K562 (cell line): ENCODE measurements at regions not wholly inside any gene's neighbourhood (a gene's known extent, or its start where the extent isn't known, plus 50 kb on each side); places are given as distances from the start of the nearest gene placed in this dataset.

Experiments used
- CTCF ChIP-seq, 3 experiments: IDR thresholded peaks in 2 of 3; conservative IDR thresholded peaks in 1 of 3; 2 replicates each; pipeline ENCODE4 v1.5.1; 2011 to 2012; ENCODE audit warnings: low read length in 3 of 3, mild to moderate bottlenecking in 3 of 3, control low read depth in 2 of 3, improper control_type of control experiment in 1 of 3, inconsistent platforms in 1 of 3, low read depth in 1 of 3, mixed read lengths in 1 of 3, moderate library complexity in 1 of 3; ENCODE audit not compliant: insufficient read depth in 2 of 3
- EP300 ChIP-seq: IDR thresholded peaks from 2 replicates; pipeline ENCODE4 v1.6.1; 2012; ENCODE audit warnings: low read length, improper control_type of control experiment
- GTF2B ChIP-seq: IDR thresholded peaks from 2 replicates; pipeline ENCODE4 v1.6.1; 2011; ENCODE audit not compliant: insufficient read length; ENCODE audit errors: extremely low read depth
- NKRF ChIP-seq: fragments of 450-650 bp; IDR thresholded peaks from 2 replicates; pipeline ENCODE4 v1.6.1; 2016; ENCODE audit warnings: borderline replicate concordance
- PPARD ChIP-seq: fragments of 250-450 bp; sonication (Bioruptor Pico); IDR thresholded peaks from 2 replicates; pipeline ENCODE4 v1.8.0; 2022; ENCODE audit warnings: inconsistent platforms, mild to moderate bottlenecking, moderate library complexity
- REST ChIP-seq, 2 experiments: fragments of 450-650 bp; formaldehyde crosslinking in 1 of 2; IDR thresholded peaks; 2 replicates each; pipeline versions ENCODE4 v1.4.0 to v1.6.1; 2014 to 2020; ENCODE audit warnings: mild to moderate bottlenecking in 2 of 2, borderline replicate concordance in 1 of 2, low read depth in 1 of 2
- RUNX1 ChIP-seq: sonication (generic); IDR thresholded peaks from 2 replicates; pipeline ENCODE4 v1.6.1; 2016; ENCODE audit warnings: antibody characterized with exemption, low read depth
- SIRT6 ChIP-seq: IDR thresholded peaks from one replicate; pipeline ENCODE4 v1.6.1; 2012; ENCODE audit warnings: low read depth, mild to moderate bottlenecking, control low read depth, inconsistent platforms, low read length, moderate library complexity
- ZKSCAN8 ChIP-seq: fragments of 200-800 bp; sonication (Bioruptor generic); IDR thresholded peaks from 2 replicates; pipeline ENCODE4 v1.6.1; 2016; ENCODE audit warnings: missing genetic modification characterization, missing compliant biosample characterization
- ZNF76 ChIP-seq: fragments of 250-450 bp; sonication (Bioruptor Pico); IDR thresholded peaks from 2 replicates; pipeline ENCODE4 v1.4.0; 2020; ENCODE audit warnings: mild to moderate bottlenecking, moderate library complexity, borderline replicate concordance
- ZNF766 ChIP-seq: fragments of 200-800 bp; sonication (Bioruptor generic); conservative IDR thresholded peaks from 2 replicates; pipeline ENCODE4 v1.6.1; 2016; ENCODE audit warnings: missing genetic modification characterization, missing compliant biosample characterization
- ZNF79 ChIP-seq: fragments of 250-450 bp; sonication (Bioruptor Pico); IDR thresholded peaks from 2 replicates; pipeline ENCODE4 v1.4.0; 2020; ENCODE audit warnings: low read depth, mild to moderate bottlenecking, moderate library complexity
- TF ChIP-seq, protein P1 (sequence below): sonication (generic); formaldehyde crosslinking; IDR thresholded peaks from 2 replicates; pipeline ENCODE4 v1.9.0; 2022; ENCODE audit warnings: mild to moderate bottlenecking, missing genetic modification reagents

GRCh38 chr10:78852466-78853240 lies 216.1 kb upstream of the ZMIZ1 start (continued):
- TF ChIP-seq REST (IDR thresholded peaks at IDR 0.05; ENCODE audit: borderline replicate concordance) (peak; percentile 20; the same call in 1 of the 2 replicates), REST (CRISPR knock-in tag; IDR thresholded peaks at IDR 0.05; ENCODE audit: low read depth) (no peak), RUNX1 (no peak), CTCF (IDR thresholded peaks at IDR 0.05 in 2 of 3, conservative IDR thresholded peaks at IDR 0.05 in 1 of 3; ENCODE audit: insufficient read depth in 2 of 3, low read depth in 1 of 3, low read length in 3 of 3) (peak; percentile 49 to 67 (median 60)), SIRT6 (no peak), ZKSCAN8 (no peak), ZNF79 (no peak), GTF2B (no peak), EP300 (no peak), PPARD (CRISPR knock-in tag) (no peak), ZNF766 (no peak), ZNF76 (no peak), NKRF (no peak)
- TF ChIP-seq, protein P1, sequence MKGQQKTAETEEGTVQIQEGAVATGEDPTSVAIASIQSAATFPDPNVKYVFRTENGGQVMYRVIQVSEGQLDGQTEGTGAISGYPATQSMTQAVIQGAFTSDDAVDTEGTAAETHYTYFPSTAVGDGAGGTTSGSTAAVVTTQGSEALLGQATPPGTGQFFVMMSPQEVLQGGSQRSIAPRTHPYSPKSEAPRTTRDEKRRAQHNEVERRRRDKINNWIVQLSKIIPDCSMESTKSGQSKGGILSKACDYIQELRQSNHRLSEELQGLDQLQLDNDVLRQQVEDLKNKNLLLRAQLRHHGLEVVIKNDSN (CRISPR knock-in tag) = 0 out of 2 replicates have a peak, but pooled peaks have one; percentile 19
